ENCODE measurements at regions not wholly inside any gene's neighbourhood (a gene's known extent, or its start where the extent isn't known, plus 50 kb on each side); places are given as distances from the start of the nearest gene placed in this dataset.

DNA sequence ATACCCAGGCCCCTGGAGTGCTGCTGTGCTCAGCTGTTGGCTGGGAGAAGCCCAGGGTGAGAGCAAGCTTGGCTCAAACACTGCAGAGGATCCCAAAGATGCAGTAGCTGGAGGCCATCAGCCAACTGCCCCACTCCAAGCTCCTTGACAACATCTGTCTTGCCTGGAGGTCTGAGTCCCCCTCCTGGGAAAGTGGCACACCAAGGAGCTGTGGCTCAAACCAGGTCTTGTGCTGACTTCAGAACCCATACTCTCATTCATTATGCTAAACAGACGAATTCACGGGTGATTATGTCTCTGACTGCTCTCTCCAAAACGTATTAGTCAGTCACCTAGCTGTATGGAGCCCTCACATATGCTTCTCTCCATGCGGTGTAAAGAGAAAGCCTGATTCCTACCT, 206.1 kb downstream of the TTC32 start:
- no peak for DNase-seq (ENCODE audit: low read depth)
- H3K4me3 ChIP-seq (ENCODE audit: low read depth, low read length) = no peak overlapping the region
- TF ChIP-seq, protein P1, sequence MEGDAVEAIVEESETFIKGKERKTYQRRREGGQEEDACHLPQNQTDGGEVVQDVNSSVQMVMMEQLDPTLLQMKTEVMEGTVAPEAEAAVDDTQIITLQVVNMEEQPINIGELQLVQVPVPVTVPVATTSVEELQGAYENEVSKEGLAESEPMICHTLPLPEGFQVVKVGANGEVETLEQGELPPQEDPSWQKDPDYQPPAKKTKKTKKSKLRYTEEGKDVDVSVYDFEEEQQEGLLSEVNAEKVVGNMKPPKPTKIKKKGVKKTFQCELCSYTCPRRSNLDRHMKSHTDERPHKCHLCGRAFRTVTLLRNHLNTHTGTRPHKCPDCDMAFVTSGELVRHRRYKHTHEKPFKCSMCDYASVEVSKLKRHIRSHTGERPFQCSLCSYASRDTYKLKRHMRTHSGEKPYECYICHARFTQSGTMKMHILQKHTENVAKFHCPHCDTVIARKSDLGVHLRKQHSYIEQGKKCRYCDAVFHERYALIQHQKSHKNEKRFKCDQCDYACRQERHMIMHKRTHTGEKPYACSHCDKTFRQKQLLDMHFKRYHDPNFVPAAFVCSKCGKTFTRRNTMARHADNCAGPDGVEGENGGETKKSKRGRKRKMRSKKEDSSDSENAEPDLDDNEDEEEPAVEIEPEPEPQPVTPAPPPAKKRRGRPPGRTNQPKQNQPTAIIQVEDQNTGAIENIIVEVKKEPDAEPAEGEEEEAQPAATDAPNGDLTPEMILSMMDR (IDR thresholded peaks at IDR 0.05; ENCODE audit: insufficient read depth, low read depth, low read length) = no peak

DNA sequence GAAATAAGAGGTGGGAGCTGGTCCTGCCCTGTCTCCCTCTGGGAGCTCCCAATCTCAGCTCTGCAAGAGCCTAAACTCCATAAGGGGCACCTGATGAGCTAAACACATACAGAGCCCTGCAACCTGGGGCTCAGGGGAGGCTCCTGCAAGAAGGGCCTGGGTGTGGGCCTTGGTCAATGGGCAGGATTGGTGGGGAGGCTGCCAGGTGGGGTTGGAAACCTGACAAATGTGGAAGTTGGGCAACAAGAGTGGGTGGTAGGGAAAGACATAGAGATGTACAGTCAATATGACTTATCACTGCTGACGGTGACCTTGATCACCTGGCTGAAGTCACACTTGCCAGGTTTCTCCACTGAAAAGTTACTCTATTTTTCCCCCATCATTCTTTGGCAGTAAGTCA, 209.9 kb downstream of the TTC32 start:
- H3K4me3 ChIP-seq (ENCODE audit: low read depth, low read length) = no peak overlapping the region
- DNase-seq (ENCODE audit: low read depth) = no peak
- TF ChIP-seq, protein P1 (IDR thresholded peaks at IDR 0.05; ENCODE audit: insufficient read depth, low read depth, low read length) = no peak

DNA sequence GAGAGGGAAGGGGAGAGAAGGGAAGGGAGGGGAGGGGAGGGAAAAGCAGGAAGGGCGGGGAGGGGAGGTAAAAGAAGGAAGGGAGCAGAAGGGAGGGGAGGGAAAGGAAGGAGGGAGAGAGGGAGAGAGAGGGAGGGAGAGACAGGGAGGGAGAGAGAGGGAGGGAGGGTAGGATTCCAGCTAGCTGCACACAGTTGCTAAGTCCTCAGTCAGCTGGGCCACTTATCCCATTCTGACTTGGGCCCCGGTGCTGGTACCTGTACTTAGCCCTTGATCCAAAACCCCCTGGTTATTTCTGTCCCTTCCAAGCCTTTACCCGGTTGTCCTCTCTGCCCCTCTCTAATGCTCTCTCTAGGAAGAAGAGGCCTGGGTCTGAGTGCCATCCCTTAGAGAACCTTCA, 211.4 kb downstream of the TTC32 start:
- DNase-seq (ENCODE audit: low read depth) = no peak
- TF ChIP-seq, protein P1 (IDR thresholded peaks at IDR 0.05; ENCODE audit: insufficient read depth, low read depth, low read length) = no peak
- no peak overlapping the region for H3K4me3 ChIP-seq (ENCODE audit: low read depth, low read length)

DNA sequence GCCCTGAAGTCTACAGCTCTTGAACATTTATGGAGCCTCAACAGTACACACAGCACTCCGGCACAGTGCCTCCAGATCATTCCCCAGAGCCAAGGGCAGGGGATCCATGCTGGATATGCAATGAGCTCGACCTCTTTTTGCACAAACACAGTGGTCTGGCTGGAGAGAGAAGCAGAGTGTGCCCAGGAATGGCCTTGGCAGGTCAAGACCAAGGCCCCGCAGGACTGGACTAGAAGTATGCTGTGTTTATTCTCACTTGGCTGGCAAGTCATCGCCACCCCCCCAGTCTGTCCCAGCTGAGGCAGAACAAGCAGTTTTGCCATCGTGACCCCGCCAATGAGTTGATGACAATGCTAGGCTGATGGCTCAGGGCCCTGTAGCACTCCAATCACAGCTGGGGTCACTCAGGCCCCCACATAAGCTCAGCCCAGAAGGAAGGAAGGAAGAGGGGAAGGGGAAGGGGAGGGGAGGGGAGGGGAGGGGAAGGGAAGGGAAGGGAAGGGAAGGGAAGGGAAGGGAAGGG, 212.1 kb downstream of the TTC32 start:
- no peak overlapping the region for H3K4me3 ChIP-seq (ENCODE audit: low read depth, low read length)
- TF ChIP-seq, protein P1 (IDR thresholded peaks at IDR 0.05; ENCODE audit: insufficient read depth, low read depth, low read length) = no peak
- no peak for DNase-seq (ENCODE audit: low read depth)

DNA sequence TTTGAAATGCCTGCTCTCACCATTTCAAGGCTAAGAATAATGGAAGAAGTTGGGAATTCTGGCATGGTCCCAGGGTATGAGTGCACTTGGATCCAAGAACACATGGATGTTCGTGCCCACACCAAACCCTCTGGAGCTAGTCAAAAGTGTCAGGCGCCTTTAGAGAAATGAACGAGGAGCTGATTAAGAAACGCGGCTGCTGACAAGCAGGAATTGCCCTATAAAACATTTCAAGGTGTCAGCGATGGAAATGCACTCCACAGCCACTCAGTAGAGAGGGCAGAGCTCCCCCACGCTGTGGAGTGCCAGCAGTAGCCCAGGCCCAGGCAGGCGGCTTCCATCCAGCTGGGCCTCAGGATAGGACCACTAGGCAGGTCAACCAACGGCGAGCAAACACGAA, 213.7 kb downstream of the TTC32 start:
- TF ChIP-seq, protein P1 (IDR thresholded peaks at IDR 0.05; ENCODE audit: insufficient read depth, low read depth, low read length) = no peak
- DNase-seq (ENCODE audit: low read depth) = no peak
- no peak overlapping the region for H3K4me3 ChIP-seq (ENCODE audit: low read depth, low read length)

DNA sequence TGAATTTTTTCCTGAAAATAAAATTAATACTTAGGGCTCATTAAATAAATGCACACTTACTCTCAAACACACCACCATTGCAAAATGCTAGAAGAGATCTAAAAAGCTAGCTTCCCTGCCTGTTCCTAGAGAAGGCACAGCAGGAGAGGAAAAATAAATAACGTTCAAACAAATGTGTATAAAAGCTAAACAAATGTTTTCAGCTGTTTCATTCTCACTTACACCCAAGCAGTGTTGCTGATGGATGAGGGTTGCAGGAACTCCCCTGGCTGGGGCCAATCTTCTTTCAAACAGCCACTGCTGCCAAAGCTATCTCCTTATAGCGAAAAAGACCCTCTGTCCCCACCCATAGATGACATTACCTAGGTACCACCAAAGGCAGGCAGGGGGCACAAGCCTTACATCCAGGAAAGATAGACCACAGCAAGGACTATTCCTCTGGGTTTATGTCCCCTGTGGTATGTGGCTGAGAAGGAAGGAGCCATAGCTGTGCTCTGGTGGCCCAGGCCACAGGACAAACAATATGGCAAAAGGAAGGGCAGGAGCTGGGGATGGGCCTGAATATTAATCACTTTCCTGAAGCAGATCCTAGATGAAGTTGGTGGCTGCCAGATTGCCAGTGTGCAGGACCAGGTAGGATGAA, 214.6 kb downstream of the TTC32 start:
- DNase-seq (ENCODE audit: low read depth) = no peak
- no peak overlapping the region for H3K4me3 ChIP-seq (ENCODE audit: low read depth, low read length)
- TF ChIP-seq, protein P1 (IDR thresholded peaks at IDR 0.05; ENCODE audit: insufficient read depth, low read depth, low read length) = no peak

DNA sequence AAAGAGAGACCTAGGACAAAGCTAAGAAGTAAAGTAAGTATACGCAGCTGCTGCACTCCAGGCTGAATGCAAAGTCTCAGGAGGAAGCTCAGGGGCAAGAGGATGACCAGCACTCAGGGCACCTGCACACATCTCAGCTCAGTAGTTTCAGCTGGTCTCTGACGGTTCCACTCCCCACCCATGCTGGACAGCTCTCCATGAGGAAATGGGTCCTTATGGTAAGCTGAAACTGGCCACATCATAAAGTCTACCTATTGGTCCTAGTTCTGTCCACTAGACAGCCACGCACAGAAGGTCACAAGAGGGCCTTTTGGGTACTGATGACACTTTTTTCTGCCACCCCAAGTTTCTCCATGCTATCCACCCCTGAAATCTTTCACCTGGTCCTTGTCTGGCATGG, 215.3 kb downstream of the TTC32 start:
- no peak overlapping the region for H3K4me3 ChIP-seq (ENCODE audit: low read depth, low read length)
- TF ChIP-seq, protein P1 (IDR thresholded peaks at IDR 0.05; ENCODE audit: insufficient read depth, low read depth, low read length) = no peak
- DNase-seq (ENCODE audit: low read depth) = no peak

Measured in fibroblast of villous mesenchyme (primary cell).